Tibial nerve (tissue), 3 donors: ENCODE measurements at regions not wholly inside any gene's neighbourhood (a gene's known extent, or its start where the extent isn't known, plus 50 kb on each side); places are given as distances from the start of the nearest gene placed in this dataset.

Experiments used
- CTCF ChIP-seq, 5 experiments: fragments of 200-600 bp in 3 of 5; fragments of 450-650 bp in 2 of 5; sonication (generic) in 3 of 5; IDR thresholded peaks; one replicate each; pipeline ENCODE4 v1.5.1; 2016 to 2019; ENCODE audit warnings: antibody characterized with exemption in 5 of 5, mild to moderate bottlenecking in 3 of 5, moderate library complexity in 2 of 5
- POLR2A ChIP-seq, 2 donors: fragments of 450-650 bp; IDR thresholded peaks; one replicate each; pipeline ENCODE4 v1.6.1; 2017; ENCODE audit warnings: antibody characterized with exemption in 2 of 2, mild to moderate bottlenecking in 2 of 2, moderate library complexity in 2 of 2

- TF ChIP-seq POLR2A (IDR thresholded peaks at IDR 0.05) = no peak
- no peak for TF ChIP-seq CTCF (IDR thresholded peaks at IDR 0.05)
These were observed 121.7 kb upstream of the CXXC4 start for GRCh38 chr4:104616401-104616820.
